IMR-90 (cell line): ENCODE measurements at regions not wholly inside any gene's neighbourhood (a gene's known extent, or its start where the extent isn't known, plus 50 kb on each side); places are given as distances from the start of the nearest gene placed in this dataset.

Source experiments
- ATAC-seq: fragments of 200-7000 bp; cut with Tn5 transposase; 2 replicates; pipeline ENCODE4 v1.9.1; 2020; ENCODE audit warnings: low read depth, mild to moderate bottlenecking, moderate library complexity
- BruUV-seq: library from RNA; stranded (reverse); fragments of 400-500 nt; replicated peaks from 2 replicates; lab custom pipeline; 2021; lab: Mats Ljungman, UMichigan
- CTCF ChIA-PET: fragments of 300-600 bp; formaldehyde crosslinking; extraction: SDS; loops from one replicate; lab custom pipeline; 2021; ENCODE audit warnings: antibody characterized with exemption; lab: Yijun Ruan, JAX
- POLR2A ChIA-PET: fragments of 300-600 bp; sonication (Branson Sonifier 250); formaldehyde crosslinking; loops from one replicate; lab custom pipeline; 2022; ENCODE audit warnings: antibody characterized with exemption; ENCODE audit not compliant: unreplicated experiment; lab: Charles Lee
- DNase-seq: peaks from one replicate; pipeline ENCODE4 v3.0.0; 2013
- H2AFZ ChIP-seq: replicated peaks from 2 replicates; pipeline ENCODE3; 2013; ENCODE audit warnings: low read length, mild to moderate bottlenecking; ENCODE audit not compliant: poor library complexity
- H2AK5ac ChIP-seq: 2 replicates; pipeline ENCODE4 v1.6.1; 2013; ENCODE audit warnings: low read depth, low read length, inconsistent platforms
- H2AK9ac ChIP-seq: replicated peaks from 2 replicates; pipeline ENCODE3; 2013; ENCODE audit warnings: mild to moderate bottlenecking, low read depth, low read length, moderate library complexity; ENCODE audit not compliant: poor library complexity
- H2BK120ac ChIP-seq: 2 replicates; pipeline ENCODE4 v1.6.1; 2013; ENCODE audit warnings: low read depth, low read length, inconsistent platforms
- H2BK15ac ChIP-seq: 3 replicates; pipeline ENCODE4 v1.6.1; 2013; ENCODE audit warnings: low read depth, low read length, inconsistent platforms
- H2BK20ac ChIP-seq: 2 replicates; pipeline ENCODE4 v1.6.1; 2013; ENCODE audit warnings: low read depth, mild to moderate bottlenecking, inconsistent platforms, low read length, moderate library complexity
- H2BK5ac ChIP-seq: 2 replicates; pipeline ENCODE4 v1.6.1; 2013; ENCODE audit warnings: mild to moderate bottlenecking, low read depth, low read length, inconsistent platforms; ENCODE audit not compliant: poor library complexity, severe bottlenecking
- H3K14ac ChIP-seq: replicated peaks from 2 replicates; pipeline ENCODE4 v1.6.1; 2013; ENCODE audit warnings: low read depth, low read length, inconsistent platforms
- H3K18ac ChIP-seq: 2 replicates; pipeline ENCODE4 v1.6.1; 2013; ENCODE audit warnings: low read depth, low read length, control low read depth
- H3K23ac ChIP-seq: 2 replicates; pipeline ENCODE4 v1.6.1; 2013; ENCODE audit warnings: low read depth, low read length, inconsistent platforms
- H3K27ac ChIP-seq: 2 replicates; pipeline ENCODE4 v1.5.1; 2013; ENCODE audit warnings: mild to moderate bottlenecking, control low read depth, low read length; ENCODE audit not compliant: insufficient read depth
- H3K27me3 ChIP-seq: 2 replicates; pipeline ENCODE4 v1.6.1; 2013; ENCODE audit warnings: low read length; ENCODE audit not compliant: control insufficient read depth, insufficient read depth
- H3K36me3 ChIP-seq: 2 replicates; pipeline ENCODE4 v1.6.1; 2013; ENCODE audit warnings: low read length, mixed read lengths; ENCODE audit not compliant: control insufficient read depth, insufficient read depth
- H3K4ac ChIP-seq: 2 replicates; pipeline ENCODE4 v1.6.1; 2013; ENCODE audit warnings: low read depth, low read length, inconsistent platforms
- H3K4me1 ChIP-seq: 2 replicates; pipeline ENCODE4 v1.6.1; 2013; ENCODE audit warnings: low read length, mixed read lengths; ENCODE audit not compliant: control insufficient read depth, insufficient read depth
- H3K4me2 ChIP-seq: 2 replicates; pipeline ENCODE4 v1.6.1; 2013; ENCODE audit warnings: low read depth, mild to moderate bottlenecking, control low read depth, low read length, moderate library complexity
- H3K4me3 ChIP-seq: 2 replicates; pipeline ENCODE4 v1.5.1; 2013; ENCODE audit warnings: low read depth, mild to moderate bottlenecking, control low read depth, low read length, moderate library complexity; ENCODE audit not compliant: insufficient read depth
- H3K56ac ChIP-seq: 2 replicates; pipeline ENCODE4 v1.6.1; 2013; ENCODE audit warnings: low read length, inconsistent platforms; ENCODE audit not compliant: insufficient read depth; ENCODE audit errors: extremely low read depth
- H3K79me1 ChIP-seq, 2 experiments: 2 replicates each; pipeline ENCODE4 v1.6.1; 2013; ENCODE audit warnings: low read length in 2 of 2, inconsistent platforms in 1 of 2, low read depth in 1 of 2
- H3K9ac ChIP-seq: 2 replicates; pipeline ENCODE4 v1.6.1; 2013; ENCODE audit warnings: low read depth, low read length, control low read depth
- H3K9me1 ChIP-seq: 2 replicates; pipeline ENCODE4 v1.6.1; 2013; ENCODE audit warnings: low read length, inconsistent platforms; ENCODE audit not compliant: insufficient read depth
- H3K9me3 ChIP-seq: 2 replicates; pipeline ENCODE4 v1.6.1; 2013; ENCODE audit warnings: low read length; ENCODE audit not compliant: control insufficient read depth, insufficient read depth
- H4K20me1 ChIP-seq: 2 replicates; pipeline ENCODE4 v1.6.1; 2013; ENCODE audit warnings: low read length, inconsistent platforms; ENCODE audit not compliant: insufficient read depth
- H4K5ac ChIP-seq: 2 replicates; pipeline ENCODE4 v1.6.1; 2013; ENCODE audit warnings: mild to moderate bottlenecking, low read depth, low read length, control low read depth
- H4K8ac ChIP-seq, 2 experiments: 2 replicates each; pipeline ENCODE4 v1.6.1; 2013; ENCODE audit warnings: low read depth in 2 of 2, low read length in 2 of 2, control low read depth in 1 of 2, inconsistent platforms in 1 of 2
- H4K91ac ChIP-seq: 2 replicates; pipeline ENCODE4 v1.6.1; 2013; ENCODE audit warnings: low read depth, low read length, inconsistent platforms; ENCODE audit not compliant: insufficient read depth
- MAZ ChIP-seq: IDR thresholded peaks from 2 replicates; pipeline ENCODE4 v1.6.1; 2012; ENCODE audit warnings: low read depth, mild to moderate bottlenecking, low read length, improper control_type of control experiment, moderate library complexity, borderline replicate concordance
- NFE2L2 ChIP-seq: fragments of 150-350 bp; IDR thresholded peaks from 2 replicates; pipeline ENCODE4 v1.6.1; 2016; ENCODE audit warnings: low read depth, mild to moderate bottlenecking, low read length
- RAD21 ChIP-seq: IDR thresholded peaks from 2 replicates; pipeline ENCODE4 v1.6.1; 2012; ENCODE audit warnings: low read length, improper control_type of control experiment
- SMC3 ChIP-seq: fragments of 150-350 bp; IDR thresholded peaks from 2 replicates; pipeline ENCODE4 v1.6.1; 2016; ENCODE audit warnings: low read depth, mild to moderate bottlenecking, antibody characterized with exemption, low read length, moderate library complexity
- USF2 ChIP-seq: fragments of 150-350 bp; IDR thresholded peaks from 2 replicates; pipeline ENCODE4 v1.6.1; 2017; ENCODE audit warnings: mild to moderate bottlenecking, antibody characterized with exemption, low read length, low read depth
- WGBS, 2 experiments: methylation state at CpG; one replicate each; pipeline versions ENCODE4 v1.1.5 to v1.1.7; 2013; ENCODE audit warnings: missing lambda C conversion rate in 2 of 2; ENCODE audit not compliant: insufficient read length in 1 of 2; ENCODE audit errors: extremely low coverage in 2 of 2; 5-methylcytosine and 5-hydroxymethylcytosine counted together
- dilution Hi-C: fragments of 300-500 bp; cut with HindIII; formaldehyde crosslinking; loops from one replicate; pipeline ENCODE4 v1.14.3; 2018; ENCODE audit warnings: low sequenced_read_pairs; ENCODE audit not compliant: unreplicated experiment
- in situ Hi-C: fragments of 300-500 bp; cut with MboI; formaldehyde crosslinking; loops from 3 replicates; pipeline ENCODE4 v1.14.3; 2019; ENCODE audit warnings: low sequenced_read_pairs, inconsistent platforms, mixed read lengths
- intact Hi-C: fragments of 100-400 bp; cut with micrococcal nuclease; formaldehyde crosslinking; loops from 2 replicates; pipeline ENCODE4 v1.10.0; 2022

DNA sequence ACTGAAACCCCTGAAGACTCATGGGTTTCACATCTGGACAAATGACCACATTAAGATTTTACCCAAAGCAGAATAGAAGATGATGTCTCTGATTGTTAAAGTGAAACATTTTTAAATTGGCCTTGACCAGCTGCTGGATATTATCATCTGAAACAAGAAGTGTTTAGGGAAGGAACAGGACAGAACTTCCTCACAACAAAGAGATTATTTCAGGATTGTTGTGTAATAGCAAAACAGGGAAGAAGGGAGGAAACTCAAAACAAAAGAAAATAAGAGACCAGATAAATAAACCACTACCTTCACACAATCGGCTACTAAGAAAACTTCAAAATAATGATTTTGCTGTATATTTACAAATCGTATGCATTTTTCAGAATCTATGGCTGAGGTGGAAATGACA is 319.2 kb upstream of the API5 start:
- H3K9me1 ChIP-seq: no peaks in the 10 kb centered on the region
- H2BK5ac ChIP-seq: no peak overlapping the region
- H2BK120ac ChIP-seq: no peak overlapping the region
- in situ Hi-C loops: no loop called here
- ATAC-seq (no peak), DNase-seq (no peak)
- H4K5ac ChIP-seq: no peak overlapping the region
- no peak overlapping the region for H4K8ac ChIP-seq
- ChIA-PET CTCF (no interaction called here), POLR2A (no interaction called here)
- no peak overlapping the region for H3K14ac ChIP-seq
- no peaks in the 10 kb centered on the region for H3K36me3 ChIP-seq
- H4K20me1 ChIP-seq: no peaks in the 10 kb centered on the region
- dilution Hi-C loops: no loop called here
- H4K91ac ChIP-seq: no peak overlapping the region
- BruUV-seq: no TSS peak
- H3K9me3 ChIP-seq: peaks cover 4% of the 10 kb centered on the region; the same call in 1 of the 2 replicates
- H3K27ac ChIP-seq: no peak overlapping the region
- no peak overlapping the region for H3K4me3 ChIP-seq
- H2BK20ac ChIP-seq: no peak overlapping the region
- no CpG with 5 or more reads among the region's 2 CpGs for WGBS, 2 experiments
- H3K18ac ChIP-seq: no peak overlapping the region
- no peak overlapping the region for H2AK9ac ChIP-seq
- no peak overlapping the region for H2BK15ac ChIP-seq
- H3K4me1 ChIP-seq: no peaks in the 10 kb centered on the region
- H3K56ac ChIP-seq: no peak overlapping the region
- no peak overlapping the region for H2AK5ac ChIP-seq
- H3K23ac ChIP-seq: no peak overlapping the region
- H3K27me3 ChIP-seq: no peaks in the 10 kb centered on the region
- H2AFZ ChIP-seq: no peak overlapping the region
- TF ChIP-seq RAD21 (no peak), USF2 (no peak), SMC3 (no peak), MAZ (no peak), NFE2L2 (no peak)
- H3K4ac ChIP-seq: no peak overlapping the region
- intact Hi-C loops: no loop called here
- H3K79me1 ChIP-seq: no peaks in the 10 kb centered on the region
- no peak overlapping the region for H3K4me2 ChIP-seq
- H3K9ac ChIP-seq: no peak overlapping the region
